ENCODE measurements at regions not wholly inside any gene's neighbourhood (a gene's known extent, or its start where the extent isn't known, plus 50 kb on each side); places are given as distances from the start of the nearest gene placed in this dataset.

- TF ChIP-seq CTCF (IDR thresholded peaks at IDR 0.05; ENCODE audit: poor library complexity) = no peak
- TF ChIP-seq EZH2 (IDR thresholded peaks at IDR 0.05; ENCODE audit: borderline replicate concordance) = no peak
These were observed 167.3 kb upstream of the SLC13A1 start for GRCh38 chr7:123367031-123367430.
